ENCODE measurements at regions not wholly inside any gene's neighbourhood (a gene's known extent, or its start where the extent isn't known, plus 50 kb on each side); places are given as distances from the start of the nearest gene placed in this dataset.

DNA sequence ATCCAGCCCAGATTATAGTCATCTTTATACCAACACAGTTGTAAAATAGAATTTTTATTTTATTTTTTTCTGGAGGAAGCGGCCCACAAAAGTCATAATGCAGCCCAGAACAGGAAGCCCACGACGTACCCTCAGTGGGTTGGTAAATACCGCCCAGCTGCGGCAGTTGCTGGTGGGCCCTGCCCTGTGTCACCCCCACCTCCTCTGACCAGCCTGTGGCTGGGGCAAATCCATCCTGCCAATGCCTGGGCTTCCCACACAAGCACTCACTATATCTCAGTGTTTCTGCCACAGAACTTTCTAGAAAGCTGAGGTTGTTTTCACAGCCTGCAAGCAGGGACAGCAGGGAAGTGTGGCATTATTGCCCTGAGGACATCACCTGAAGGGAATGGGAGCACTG is 171.4 kb upstream of the GSC start:
- H3K9me3 Mint-ChIP-seq (ENCODE audit: low read depth, unreplicated experiment) = no peaks in the 10 kb centered on the region
- no peaks in the 10 kb centered on the region for H3K4me1 Mint-ChIP-seq (ENCODE audit: low read depth, unreplicated experiment)
- TF ChIP-seq CTCF (IDR thresholded peaks at IDR 0.05; ENCODE audit: unreplicated experiment) = no peak
- DNase-seq = no peak
- BruUV-seq (replicated peaks) = no TSS peak
- peaks cover 11% of the 10 kb centered on the region for H3K27me3 Mint-ChIP-seq (ENCODE audit: unreplicated experiment)
- no peaks in the 10 kb centered on the region for H3K36me3 Mint-ChIP-seq (ENCODE audit: insufficient read depth, unreplicated experiment)
- no peak overlapping the region for H3K27ac Mint-ChIP-seq (ENCODE audit: unreplicated experiment)
- intact Hi-C loops (cut with micrococcal nuclease; ENCODE audit: unreplicated experiment) = no loop called here
- H3K4me3 Mint-ChIP-seq (ENCODE audit: low read depth, unreplicated experiment) = no peak overlapping the region
- CTCF ChIA-PET = no interaction called here

DNA sequence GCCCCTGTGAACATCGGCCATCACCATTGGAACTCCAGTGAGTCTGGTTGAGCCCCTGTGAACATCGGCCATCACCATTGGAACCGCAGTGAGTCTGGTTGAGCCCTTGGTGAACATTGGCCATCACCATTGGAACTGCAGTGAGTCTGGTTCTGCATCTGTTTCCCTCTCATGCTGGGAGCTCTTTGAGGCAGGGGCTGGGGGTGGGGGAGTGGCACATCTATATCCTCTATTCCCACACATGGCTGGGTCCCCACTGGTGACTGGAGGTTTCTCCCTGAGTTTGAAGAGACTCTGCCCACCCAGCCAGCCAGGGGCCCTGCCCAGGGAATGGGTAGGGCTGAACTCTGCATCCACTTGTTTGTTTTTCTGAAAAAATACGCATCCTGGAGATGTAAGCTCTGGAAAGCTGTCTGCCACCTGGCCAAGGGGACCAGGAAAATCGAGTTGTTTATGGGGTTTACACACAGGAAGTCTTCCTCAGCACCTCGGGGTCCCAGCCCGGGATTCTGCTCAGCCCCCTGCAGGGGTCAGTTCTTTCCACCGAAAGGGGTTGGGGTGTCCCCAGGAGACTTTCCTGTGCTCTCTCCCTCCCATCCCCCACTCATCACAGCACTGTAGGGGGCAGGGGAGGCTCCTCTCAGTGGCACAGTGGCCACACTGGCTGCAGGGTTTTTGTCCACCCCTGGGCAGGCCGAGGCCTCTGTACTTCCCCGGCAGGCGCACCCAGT is 170.5 kb upstream of the GSC start:
- H3K4me1 Mint-ChIP-seq (ENCODE audit: low read depth, unreplicated experiment) = no peaks in the 10 kb centered on the region
- no peaks in the 10 kb centered on the region for H3K9me3 Mint-ChIP-seq (ENCODE audit: low read depth, unreplicated experiment)
- peaks cover 4% of the 10 kb centered on the region for H3K27me3 Mint-ChIP-seq (ENCODE audit: unreplicated experiment)
- intact Hi-C loops (cut with micrococcal nuclease; ENCODE audit: unreplicated experiment) = no loop called here
- no peak overlapping the region for H3K27ac Mint-ChIP-seq (ENCODE audit: unreplicated experiment)
- H3K4me3 Mint-ChIP-seq (ENCODE audit: low read depth, unreplicated experiment) = no peak overlapping the region
- DNase-seq = no peak
- BruUV-seq (replicated peaks) = no TSS peak
- CTCF ChIA-PET = no interaction called here
- TF ChIP-seq CTCF (IDR thresholded peaks at IDR 0.05; ENCODE audit: unreplicated experiment) = no peak
- no peaks in the 10 kb centered on the region for H3K36me3 Mint-ChIP-seq (ENCODE audit: insufficient read depth, unreplicated experiment)

- H3K4me3 Mint-ChIP-seq (ENCODE audit: low read depth, unreplicated experiment) = no peak overlapping the region
- no peak for DNase-seq
- no TSS peak for BruUV-seq (replicated peaks)
- CTCF ChIA-PET = no interaction called here
- no peaks in the 10 kb centered on the region for H3K36me3 Mint-ChIP-seq (ENCODE audit: insufficient read depth, unreplicated experiment)
- peaks cover 14% of the 10 kb centered on the region for H3K27me3 Mint-ChIP-seq (ENCODE audit: unreplicated experiment)
- no peak for TF ChIP-seq CTCF (IDR thresholded peaks at IDR 0.05; ENCODE audit: unreplicated experiment)
- intact Hi-C loops (cut with micrococcal nuclease; ENCODE audit: unreplicated experiment) = no loop called here
- H3K9me3 Mint-ChIP-seq (ENCODE audit: low read depth, unreplicated experiment) = no peaks in the 10 kb centered on the region
- H3K27ac Mint-ChIP-seq (ENCODE audit: unreplicated experiment) = no peak overlapping the region
- no peaks in the 10 kb centered on the region for H3K4me1 Mint-ChIP-seq (ENCODE audit: low read depth, unreplicated experiment)
Observed at GRCh38 chr14:94938016-94938415, 168.1 kb upstream of the GSC start.

- Mint-ChIP-seq H3K27me3 (ENCODE audit: unreplicated experiment) (peaks cover 23% of the 10 kb centered on the region), H3K4me3 (ENCODE audit: low read depth, unreplicated experiment) (no peak overlapping the region), H3K4me1 (ENCODE audit: low read depth, unreplicated experiment) (no peaks in the 10 kb centered on the region), H3K27ac (ENCODE audit: unreplicated experiment) (no peak overlapping the region), H3K9me3 (ENCODE audit: low read depth, unreplicated experiment) (no peaks in the 10 kb centered on the region), H3K36me3 (ENCODE audit: insufficient read depth, unreplicated experiment) (no peaks in the 10 kb centered on the region)
- no TSS peak for BruUV-seq (replicated peaks)
- TF ChIP-seq CTCF (IDR thresholded peaks at IDR 0.05; ENCODE audit: unreplicated experiment) = no peak
- DNase-seq = no peak
- CTCF ChIA-PET = no interaction called here
- intact Hi-C loops (cut with micrococcal nuclease; ENCODE audit: unreplicated experiment) = no loop called here
Observed at GRCh38 chr14:94936901-94937685, 167.2 kb upstream of the GSC start.

Data from Calu3 (cell line).